ENCODE measurements at regions not wholly inside any gene's neighbourhood (a gene's known extent, or its start where the extent isn't known, plus 50 kb on each side); places are given as distances from the start of the nearest gene placed in this dataset.

GRCh38 chr15:98288091-98288590 is 327.6 kb downstream of the ARRDC4 start:
- no peak for TF ChIP-seq CTCF (conservative IDR thresholded peaks at IDR 0.05 in 1 of 2, IDR thresholded peaks at IDR 0.05 in 1 of 2; ENCODE audit: low read depth in 1 of 2, low read length in 2 of 2)
- no peak for TF ChIP-seq EZH2 (IDR thresholded peaks at IDR 0.05; ENCODE audit: low read length, missing control alignments)
